SU-DHL-6 (cell line): ENCODE measurements at regions not wholly inside any gene's neighbourhood (a gene's known extent, or its start where the extent isn't known, plus 50 kb on each side); places are given as distances from the start of the nearest gene placed in this dataset.

ENCODE experiments used
- EZH2phosphoT487 ChIP-seq: fragments of 200-600 bp; sonication (generic), shearing (Covaris generic); conservative IDR thresholded peaks from 2 replicates; pipeline ENCODE4 v1.6.1; 2018; ENCODE audit warnings: mild to moderate bottlenecking, antibody characterized with exemption, low read length, moderate library complexity, mixed read lengths
- TF ChIP-seq, protein P1 (sequence below): fragments of 200-600 bp; sonication (generic); IDR thresholded peaks from one replicate; pipeline ENCODE4 v1.5.1; 2017; ENCODE audit warnings: antibody characterized with exemption, mild to moderate bottlenecking, low read length, moderate library complexity; ENCODE audit not compliant: insufficient read depth, poor library complexity, severe bottlenecking

DNA sequence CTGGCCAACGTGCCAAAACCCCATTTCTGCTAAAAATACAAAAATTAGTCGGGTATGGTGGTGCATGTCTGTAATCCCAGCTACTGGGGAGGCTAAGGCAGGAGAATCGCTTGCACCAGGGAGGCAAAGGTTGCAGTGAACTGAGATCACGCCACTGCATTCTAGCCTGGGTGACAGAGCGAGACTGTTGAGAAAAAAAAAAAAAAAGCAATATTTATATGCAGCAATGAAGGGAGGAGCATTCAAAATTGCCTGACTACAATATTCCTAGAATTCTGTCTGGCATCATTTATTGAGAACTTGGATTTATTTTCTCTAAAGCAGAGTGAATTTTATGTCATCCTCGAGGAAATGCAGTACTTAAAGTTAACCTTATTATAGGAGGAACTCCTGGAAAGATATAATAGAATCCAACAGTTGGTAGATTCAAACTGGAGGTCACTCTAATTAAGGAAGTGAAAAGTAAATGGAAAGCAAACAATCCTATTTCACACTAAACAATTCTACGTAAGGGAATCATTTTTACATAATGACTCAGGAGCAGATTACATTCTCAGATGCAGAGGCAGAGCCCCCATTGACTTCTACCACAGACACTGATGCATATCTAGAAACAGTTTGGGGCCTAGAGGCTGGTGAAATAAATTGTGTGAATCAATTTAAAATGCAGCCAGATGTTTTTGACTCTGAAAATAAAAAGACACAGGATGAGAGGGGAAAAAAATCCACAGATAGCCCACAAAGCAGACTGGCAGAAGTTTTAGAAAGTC, 82.1 kb upstream of the FHIT start:
- TF ChIP-seq, protein P1, sequence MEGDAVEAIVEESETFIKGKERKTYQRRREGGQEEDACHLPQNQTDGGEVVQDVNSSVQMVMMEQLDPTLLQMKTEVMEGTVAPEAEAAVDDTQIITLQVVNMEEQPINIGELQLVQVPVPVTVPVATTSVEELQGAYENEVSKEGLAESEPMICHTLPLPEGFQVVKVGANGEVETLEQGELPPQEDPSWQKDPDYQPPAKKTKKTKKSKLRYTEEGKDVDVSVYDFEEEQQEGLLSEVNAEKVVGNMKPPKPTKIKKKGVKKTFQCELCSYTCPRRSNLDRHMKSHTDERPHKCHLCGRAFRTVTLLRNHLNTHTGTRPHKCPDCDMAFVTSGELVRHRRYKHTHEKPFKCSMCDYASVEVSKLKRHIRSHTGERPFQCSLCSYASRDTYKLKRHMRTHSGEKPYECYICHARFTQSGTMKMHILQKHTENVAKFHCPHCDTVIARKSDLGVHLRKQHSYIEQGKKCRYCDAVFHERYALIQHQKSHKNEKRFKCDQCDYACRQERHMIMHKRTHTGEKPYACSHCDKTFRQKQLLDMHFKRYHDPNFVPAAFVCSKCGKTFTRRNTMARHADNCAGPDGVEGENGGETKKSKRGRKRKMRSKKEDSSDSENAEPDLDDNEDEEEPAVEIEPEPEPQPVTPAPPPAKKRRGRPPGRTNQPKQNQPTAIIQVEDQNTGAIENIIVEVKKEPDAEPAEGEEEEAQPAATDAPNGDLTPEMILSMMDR: no peak
- no peak for TF ChIP-seq EZH2phosphoT487
